Mesothelial cell of epicardium (in vitro differentiated cells): ENCODE measurements at regions not wholly inside any gene's neighbourhood (a gene's known extent, or its start where the extent isn't known, plus 50 kb on each side); places are given as distances from the start of the nearest gene placed in this dataset.

Source experiments
- DNase-seq, 2 experiments: peaks; one replicate each; pipeline ENCODE4 v3.0.0; 2021; ENCODE audit warnings: low spot score in 2 of 2; ENCODE audit not compliant: unreplicated experiment in 2 of 2
- H3K27ac Mint-ChIP-seq: 2 replicates; pipeline ENCODE4 v1.8.0; 2021; ENCODE audit warnings: mixed read lengths
- H3K27me3 Mint-ChIP-seq: 2 replicates; pipeline ENCODE4 v1.8.0; 2021; ENCODE audit warnings: low read depth, mixed read lengths
- H3K36me3 Mint-ChIP-seq: 2 replicates; pipeline ENCODE4 v1.8.0; 2021; ENCODE audit warnings: mixed read lengths
- H3K4me1 Mint-ChIP-seq: 2 replicates; pipeline ENCODE4 v1.8.0; 2021; ENCODE audit warnings: mixed read lengths
- H3K4me3 Mint-ChIP-seq: 2 replicates; pipeline ENCODE4 v1.8.0; 2021; ENCODE audit warnings: mild to moderate bottlenecking, moderate library complexity, mixed read lengths
- H3K9me3 Mint-ChIP-seq: 2 replicates; pipeline ENCODE4 v1.8.0; 2021; ENCODE audit warnings: mixed read lengths
- CTCF ChIP-seq: fragments of 200-600 bp; sonication (generic); IDR thresholded peaks from one replicate; pipeline ENCODE4 v1.5.0; 2021; ENCODE audit warnings: antibody characterized with exemption; ENCODE audit not compliant: unreplicated experiment

- H3K36me3 Mint-ChIP-seq, result no peaks in the 10 kb centered on the region
Measured at GRCh38 chr4:16391196-16391595, 164.9 kb upstream of the TAPT1 start.

GRCh38 chr4:16387448-16387847 is 161.2 kb upstream of the TAPT1 start:
- H3K36me3 Mint-ChIP-seq, result no peaks in the 10 kb centered on the region
- H3K27me3 Mint-ChIP-seq, result peaks cover 41% of the 10 kb centered on the region
- no peak for DNase-seq
- no peak overlapping the region for H3K4me3 Mint-ChIP-seq
- peaks cover 9% of the 10 kb centered on the region for H3K9me3 Mint-ChIP-seq
- TF ChIP-seq CTCF, result no peak
- no peaks in the 10 kb centered on the region for H3K4me1 Mint-ChIP-seq
- no peak overlapping the region for H3K27ac Mint-ChIP-seq

More at GRCh38 chr4:16391196-16391595, 164.9 kb upstream of the TAPT1 start:
- TF ChIP-seq CTCF, result no peak
- Mint-ChIP-seq H3K27ac (no peak overlapping the region), H3K4me1 (no peaks in the 10 kb centered on the region), H3K9me3 (peaks cover 15% of the 10 kb centered on the region), H3K4me3 (no peak overlapping the region), H3K27me3 (peaks cover 35% of the 10 kb centered on the region)
- no peak for DNase-seq

- H3K27me3 Mint-ChIP-seq, result peaks cover 37% of the 10 kb centered on the region
- TF ChIP-seq CTCF, result no peak
- no peaks in the 10 kb centered on the region for H3K4me1 Mint-ChIP-seq
- H3K27ac Mint-ChIP-seq, result no peak overlapping the region
- DNase-seq, result no peak
- H3K4me3 Mint-ChIP-seq, result no peak overlapping the region
- H3K36me3 Mint-ChIP-seq, result no peaks in the 10 kb centered on the region
- peaks cover 3% of the 10 kb centered on the region for H3K9me3 Mint-ChIP-seq
Measured at GRCh38 chr4:16386711-16387320, 160.5 kb upstream of the TAPT1 start.

- no peaks in the 10 kb centered on the region for H3K4me1 Mint-ChIP-seq
- H3K27ac Mint-ChIP-seq, result no peak overlapping the region
- DNase-seq, result no peak
- no peaks in the 10 kb centered on the region for H3K36me3 Mint-ChIP-seq
- TF ChIP-seq CTCF, result no peak
- H3K27me3 Mint-ChIP-seq, result peaks cover 28% of the 10 kb centered on the region
- no peaks in the 10 kb centered on the region for H3K9me3 Mint-ChIP-seq
- no peak overlapping the region for H3K4me3 Mint-ChIP-seq
Measured at GRCh38 chr4:16384576-16384975, 158.3 kb upstream of the TAPT1 start.

DNA sequence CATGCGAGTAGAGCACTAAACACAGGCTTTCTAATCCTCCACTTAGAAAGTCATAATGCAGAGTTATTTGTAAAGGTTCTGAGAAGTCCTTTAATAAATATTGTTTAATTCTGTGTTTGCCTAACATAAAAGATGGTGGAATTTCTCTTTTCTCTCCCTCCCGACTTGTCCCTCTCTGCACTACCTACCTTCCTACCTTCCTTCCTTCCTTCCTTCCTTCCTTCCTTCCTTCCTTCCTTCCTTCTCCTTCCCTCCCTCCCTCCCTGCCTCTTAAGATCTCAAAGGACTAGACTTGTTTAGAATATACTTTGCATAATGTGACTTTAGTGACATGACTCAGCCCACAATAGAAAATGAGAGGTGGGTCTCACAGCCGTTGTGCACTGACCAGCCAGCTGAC is 156.3 kb upstream of the TAPT1 start:
- no peaks in the 10 kb centered on the region for H3K9me3 Mint-ChIP-seq
- no peaks in the 10 kb centered on the region for H3K36me3 Mint-ChIP-seq
- H3K27me3 Mint-ChIP-seq, result peaks cover 16% of the 10 kb centered on the region
- H3K4me1 Mint-ChIP-seq, result no peaks in the 10 kb centered on the region
- H3K4me3 Mint-ChIP-seq, result no peak overlapping the region
- no peak for DNase-seq
- no peak overlapping the region for H3K27ac Mint-ChIP-seq
- TF ChIP-seq CTCF, result no peak

DNA sequence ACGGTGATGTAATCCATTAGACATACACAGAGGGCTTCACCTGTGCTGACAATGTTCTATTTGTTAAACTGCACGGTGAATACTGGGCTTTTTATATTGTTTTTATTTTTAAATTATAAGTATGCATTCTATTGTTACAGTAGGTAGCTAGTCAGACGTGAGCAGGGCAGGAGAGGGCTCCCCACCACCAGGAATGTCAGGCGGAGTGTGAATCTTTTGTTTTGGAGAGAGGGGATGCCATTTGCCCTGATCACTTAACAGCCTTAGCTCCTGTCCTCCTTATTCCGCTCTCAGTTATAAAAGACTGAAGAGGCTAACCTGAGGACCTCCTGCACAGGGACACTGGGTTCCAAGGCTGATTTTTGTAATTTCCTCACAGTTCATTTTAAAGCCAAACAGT is 151.6 kb upstream of the TAPT1 start:
- H3K4me1 Mint-ChIP-seq, result no peaks in the 10 kb centered on the region
- no peaks in the 10 kb centered on the region for H3K36me3 Mint-ChIP-seq
- no peak overlapping the region for H3K4me3 Mint-ChIP-seq
- H3K27me3 Mint-ChIP-seq, result peaks cover 4% of the 10 kb centered on the region
- no peak overlapping the region for H3K27ac Mint-ChIP-seq
- H3K9me3 Mint-ChIP-seq, result no peaks in the 10 kb centered on the region
- TF ChIP-seq CTCF, result no peak
- no peak for DNase-seq
